Endothelial cell of umbilical vein (primary cell): ENCODE measurements at regions not wholly inside any gene's neighbourhood (a gene's known extent, or its start where the extent isn't known, plus 50 kb on each side); places are given as distances from the start of the nearest gene placed in this dataset.

ENCODE experiments used
- BruUV-seq: library from RNA; stranded (reverse); fragments of 400-500 nt; replicated peaks from 2 replicates; lab custom pipeline; 2021; lab: Mats Ljungman, UMichigan
- CTCF ChIA-PET: fragments of 300-600, 350-600 bp; sonication (Branson Sonifier 250); formaldehyde crosslinking; loops from one replicate; lab custom pipeline; 2021; ENCODE audit warnings: antibody characterized with exemption, inconsistent platforms; lab: Charles Lee
- POLR2A ChIA-PET: fragments of 300-600, 350-600 bp; sonication (Branson Sonifier 250); formaldehyde crosslinking; loops from one replicate; lab custom pipeline; 2021; ENCODE audit warnings: antibody characterized with exemption, inconsistent platforms; lab: Charles Lee
- DNase-seq: peaks from one replicate; pipeline ENCODE4 v3.0.0-alpha.2; 2011; ENCODE audit warnings: low read depth, low spot score
- FAIRE-seq: peaks from 2 replicates; lab custom pipeline; 2011; peaks lifted over from hg19 to GRCh38; lab: Jason Lieb, UNC
- H2AFZ ChIP-seq: 2 replicates; pipeline ENCODE4 v1.6.0; 2012; ENCODE audit warnings: low read depth, low read length, control low read depth, inconsistent platforms
- H3K27ac ChIP-seq: 2 replicates; pipeline ENCODE4 v1.5.1; 2011; ENCODE audit warnings: low read depth, mild to moderate bottlenecking, control low read depth, low read length, moderate library complexity; ENCODE audit not compliant: insufficient read depth
- H3K27me3 ChIP-seq, 2 experiments: 2 replicates each; pipeline versions ENCODE4 v1.6.0 to v1.6.1; 2011; ENCODE audit warnings: low read length in 2 of 2, mixed read lengths in 1 of 2; ENCODE audit not compliant: control insufficient read depth in 2 of 2, insufficient read depth in 2 of 2
- H3K36me3 ChIP-seq, 2 experiments: 2 replicates in 1 of 2; 3 replicates in 1 of 2; pipeline ENCODE4 v1.5.1; 2011; ENCODE audit warnings: low read length in 2 of 2, mild to moderate bottlenecking in 1 of 2, moderate library complexity in 1 of 2; ENCODE audit not compliant: control insufficient read depth in 2 of 2, insufficient read depth in 2 of 2; ENCODE audit errors: extremely low read depth in 1 of 2
- H3K4me1 ChIP-seq: 3 replicates; pipeline ENCODE4 v1.5.1; 2011; ENCODE audit warnings: mild to moderate bottlenecking, low read length; ENCODE audit not compliant: control insufficient read depth, insufficient read depth; ENCODE audit errors: extremely low read depth
- H3K4me2 ChIP-seq: 2 replicates; pipeline ENCODE4 v1.6.1; 2011; ENCODE audit warnings: low read length, control low read depth, mixed read lengths; ENCODE audit not compliant: insufficient read depth
- H3K4me3 ChIP-seq, 3 experiments: fragments of 200-600 bp in 1 of 3; sonication (generic), shearing (Covaris generic) in 1 of 3; replicated peaks in 1 of 3; 2 replicates each; pipeline ENCODE4 v1.5.1; 2011 to 2016; ENCODE audit warnings: control low read depth in 3 of 3, low read length in 3 of 3, mild to moderate bottlenecking in 2 of 3, inconsistent platforms in 1 of 3, low read depth in 1 of 3, moderate library complexity in 1 of 3; ENCODE audit not compliant: insufficient read depth in 1 of 3
- H3K79me2 ChIP-seq: 2 replicates; pipeline ENCODE4 v1.6.0; 2012; ENCODE audit warnings: low read length, inconsistent platforms; ENCODE audit not compliant: control insufficient read depth, insufficient read depth
- H3K9ac ChIP-seq: replicated peaks from 2 replicates; pipeline ENCODE3; 2011; ENCODE audit warnings: low read length, control low read depth; ENCODE audit not compliant: insufficient read depth; ENCODE audit errors: extremely low read depth
- H3K9me1 ChIP-seq: replicated peaks from 3 replicates; pipeline ENCODE4 v1.6.0; 2011; ENCODE audit warnings: mild to moderate bottlenecking, low read length; ENCODE audit not compliant: control insufficient read depth, insufficient read depth; ENCODE audit errors: extremely low read depth
- H3K9me3 ChIP-seq: replicated peaks from 2 replicates; pipeline ENCODE4 v1.5.1; 2012; ENCODE audit warnings: low read length, inconsistent platforms; ENCODE audit not compliant: control insufficient read depth, insufficient read depth
- H4K20me1 ChIP-seq: replicated peaks from 2 replicates; pipeline ENCODE3; 2011; ENCODE audit warnings: mild to moderate bottlenecking, low read length; ENCODE audit not compliant: control insufficient read depth, insufficient read depth; ENCODE audit errors: extremely low read depth
- EZH2 ChIP-seq: IDR thresholded peaks from 2 replicates; pipeline ENCODE4 v1.6.1; 2012; ENCODE audit warnings: borderline replicate concordance, low read depth, mild to moderate bottlenecking, moderate library complexity, low read length, inconsistent platforms; ENCODE audit not compliant: severe bottlenecking
- FOS ChIP-seq: IDR thresholded peaks from 2 replicates; pipeline ENCODE4 v1.6.1; 2011; ENCODE audit warnings: mild to moderate bottlenecking, low read length, moderate library complexity, borderline replicate concordance; ENCODE audit not compliant: insufficient read depth
- GATA2 ChIP-seq: IDR thresholded peaks from 2 replicates; pipeline ENCODE4 v1.7.0; 2011; ENCODE audit warnings: low read depth, mild to moderate bottlenecking, moderate library complexity, mixed read lengths, low read length; ENCODE audit not compliant: insufficient read length, insufficient read depth
- JUN ChIP-seq: IDR thresholded peaks from 2 replicates; pipeline ENCODE4 v1.6.1; 2011; ENCODE audit warnings: borderline replicate concordance, low read depth; ENCODE audit not compliant: insufficient read length, insufficient read depth
- MYC ChIP-seq: IDR thresholded peaks from one replicate; pipeline ENCODE4 v1.6.1; 2011; ENCODE audit warnings: mild to moderate bottlenecking, low read depth, low read length
- POLR2A ChIP-seq: IDR thresholded peaks from 2 replicates; pipeline ENCODE4 v1.6.1; 2012; ENCODE audit warnings: low read depth, mild to moderate bottlenecking, control low read depth, low read length
- POLR2AphosphoS5 ChIP-seq: IDR thresholded peaks from 2 replicates; pipeline ENCODE4 v1.6.1; 2012; ENCODE audit warnings: low read depth, mild to moderate bottlenecking, control low read depth, low read length, moderate library complexity; ENCODE audit not compliant: insufficient read depth
- dilution Hi-C: fragments of 300-500 bp; cut with MboI; formaldehyde crosslinking; loops from one replicate; pipeline ENCODE4 v1.15.0; 2019; ENCODE audit warnings: low sequenced_read_pairs; ENCODE audit not compliant: extremely low pct_ligation_motif_present
- intact Hi-C: fragments of 100-400 bp; cut with micrococcal nuclease; formaldehyde crosslinking; loops from one replicate; pipeline ENCODE4 v1.10.0; 2022
- TF ChIP-seq, protein P1 (sequence below), 2 donors: IDR thresholded peaks; 1 replicate in 1 of 2; 2 replicates in 1 of 2; pipeline ENCODE4 v1.5.1; 2011; ENCODE audit warnings: low read length in 2 of 2, mild to moderate bottlenecking in 2 of 2, moderate library complexity in 2 of 2, control low read depth in 1 of 2, inconsistent platforms in 1 of 2, low read depth in 1 of 2; ENCODE audit not compliant: insufficient read depth in 1 of 2; ENCODE audit errors: extremely low read depth in 1 of 2
- TF ChIP-seq, protein P2 (sequence below): IDR thresholded peaks from 2 replicates; pipeline ENCODE4 v1.6.1; 2011; ENCODE audit not compliant: insufficient read depth, insufficient read length

DNA sequence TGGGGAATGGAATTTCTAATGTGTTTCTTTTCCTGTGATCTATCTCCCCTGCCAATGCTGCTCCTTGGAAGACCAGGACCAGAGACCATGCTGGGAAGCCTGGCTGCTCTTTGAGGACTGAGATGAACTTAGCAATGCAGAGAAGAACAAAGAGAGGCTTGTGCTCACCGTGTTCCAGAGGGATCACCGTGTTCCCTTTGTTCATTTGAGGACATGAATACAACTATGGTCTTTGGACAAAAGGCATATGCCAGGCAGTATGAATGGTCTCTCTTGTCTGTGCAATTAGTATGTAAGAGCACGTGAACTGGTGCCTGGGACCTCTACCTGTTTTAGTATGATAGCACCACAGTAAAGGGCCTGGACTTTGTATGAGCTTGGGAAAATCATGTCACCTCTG lies 139.9 kb downstream of the TDRD15 start:
- H3K27ac ChIP-seq = no peak overlapping the region
- no peak overlapping the region for H2AFZ ChIP-seq
- BruUV-seq = no TSS peak
- no peaks in the 10 kb centered on the region for H3K36me3 ChIP-seq
- DNase-seq (no peak), FAIRE-seq (no peak)
- H3K9me1 ChIP-seq = no peaks in the 10 kb centered on the region
- ChIA-PET POLR2A (no interaction called here), CTCF (no interaction called here)
- H4K20me1 ChIP-seq = no peaks in the 10 kb centered on the region
- intact Hi-C loops (no loop called here), dilution Hi-C loops (no loop called here)
- no peak overlapping the region for H3K4me2 ChIP-seq
- TF ChIP-seq POLR2AphosphoS5 = no peak
- TF ChIP-seq EZH2 = no peak
- no peak for TF ChIP-seq POLR2A
- no peak for TF ChIP-seq GATA2
- TF ChIP-seq FOS = no peak
- TF ChIP-seq, protein P1, sequence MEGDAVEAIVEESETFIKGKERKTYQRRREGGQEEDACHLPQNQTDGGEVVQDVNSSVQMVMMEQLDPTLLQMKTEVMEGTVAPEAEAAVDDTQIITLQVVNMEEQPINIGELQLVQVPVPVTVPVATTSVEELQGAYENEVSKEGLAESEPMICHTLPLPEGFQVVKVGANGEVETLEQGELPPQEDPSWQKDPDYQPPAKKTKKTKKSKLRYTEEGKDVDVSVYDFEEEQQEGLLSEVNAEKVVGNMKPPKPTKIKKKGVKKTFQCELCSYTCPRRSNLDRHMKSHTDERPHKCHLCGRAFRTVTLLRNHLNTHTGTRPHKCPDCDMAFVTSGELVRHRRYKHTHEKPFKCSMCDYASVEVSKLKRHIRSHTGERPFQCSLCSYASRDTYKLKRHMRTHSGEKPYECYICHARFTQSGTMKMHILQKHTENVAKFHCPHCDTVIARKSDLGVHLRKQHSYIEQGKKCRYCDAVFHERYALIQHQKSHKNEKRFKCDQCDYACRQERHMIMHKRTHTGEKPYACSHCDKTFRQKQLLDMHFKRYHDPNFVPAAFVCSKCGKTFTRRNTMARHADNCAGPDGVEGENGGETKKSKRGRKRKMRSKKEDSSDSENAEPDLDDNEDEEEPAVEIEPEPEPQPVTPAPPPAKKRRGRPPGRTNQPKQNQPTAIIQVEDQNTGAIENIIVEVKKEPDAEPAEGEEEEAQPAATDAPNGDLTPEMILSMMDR (IDR thresholded peaks at IDR 0.05; ENCODE audit: extremely low read depth in 1 of 2, insufficient read depth in 1 of 2, low read depth in 1 of 2, low read length in 2 of 2) = no peak
- TF ChIP-seq, protein P2, sequence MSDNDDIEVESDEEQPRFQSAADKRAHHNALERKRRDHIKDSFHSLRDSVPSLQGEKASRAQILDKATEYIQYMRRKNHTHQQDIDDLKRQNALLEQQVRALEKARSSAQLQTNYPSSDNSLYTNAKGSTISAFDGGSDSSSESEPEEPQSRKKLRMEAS = no peak
- TF ChIP-seq JUN = no peak
- no peak for TF ChIP-seq MYC
- H3K4me3 ChIP-seq = no peak overlapping the region
- no peaks in the 10 kb centered on the region for H3K9me3 ChIP-seq
- H3K4me1 ChIP-seq = no peaks in the 10 kb centered on the region
- no peaks in the 10 kb centered on the region for H3K27me3 ChIP-seq
- no peaks in the 10 kb centered on the region for H3K79me2 ChIP-seq
- H3K9ac ChIP-seq = no peak overlapping the region
